H1 (cell line): ENCODE measurements at regions not wholly inside any gene's neighbourhood (a gene's known extent, or its start where the extent isn't known, plus 50 kb on each side); places are given as distances from the start of the nearest gene placed in this dataset.

Experiments used
- CTCF ChIA-PET: fragments of 300-600 bp; sonication (Branson Sonifier 250); formaldehyde crosslinking; loops from one replicate; lab custom pipeline; 2021; ENCODE audit not compliant: partially characterized antibody; lab: Charles Lee
- POLR2A ChIA-PET: fragments of 300-600 bp; sonication (Branson Sonifier 250); formaldehyde crosslinking; loops from one replicate; lab custom pipeline; 2021; ENCODE audit warnings: inconsistent platforms; ENCODE audit not compliant: partially characterized antibody; lab: Charles Lee
- DNase-seq, 2 experiments: peaks; one replicate each; pipeline versions ENCODE4 v3.0.0 to v3.0.0-alpha.2; 2010 to 2022; ENCODE audit warnings: low spot score in 2 of 2, low read depth in 1 of 2, mixed read lengths in 1 of 2
- FAIRE-seq: peaks from 2 replicates; lab custom pipeline; 2011; peaks lifted over from hg19 to GRCh38; lab: Jason Lieb, UNC
- H2AFZ ChIP-seq: 2 replicates; pipeline ENCODE4 v1.8.1; 2012; ENCODE audit warnings: low read length, inconsistent platforms
- H2AK5ac ChIP-seq: 2 replicates; pipeline ENCODE4 v1.6.1; 2013; ENCODE audit warnings: low read depth, low read length
- H2BK120ac ChIP-seq: replicated peaks from 2 replicates; pipeline ENCODE3; 2013; ENCODE audit warnings: low read depth, low read length, inconsistent platforms
- H2BK12ac ChIP-seq: 2 replicates; pipeline ENCODE4 v1.6.1; 2013; ENCODE audit warnings: low read depth, low read length
- H2BK15ac ChIP-seq: 2 replicates; pipeline ENCODE4 v1.6.1; 2013; ENCODE audit warnings: low read length
- H2BK20ac ChIP-seq: 2 replicates; pipeline ENCODE4 v1.6.1; 2013; ENCODE audit warnings: low read length
- H2BK5ac ChIP-seq: 2 replicates; pipeline ENCODE4 v1.6.1; 2013; ENCODE audit warnings: low read depth, low read length
- H3K14ac ChIP-seq: 2 replicates; pipeline ENCODE4 v1.6.1; 2013; ENCODE audit warnings: inconsistent platforms; ENCODE audit not compliant: insufficient read length
- H3K18ac ChIP-seq: 2 replicates; pipeline ENCODE4 v1.6.1; 2013; ENCODE audit warnings: low read length; ENCODE audit errors: extremely low read depth
- H3K23ac ChIP-seq: 2 replicates; pipeline ENCODE4 v1.6.1; 2013; ENCODE audit warnings: inconsistent platforms; ENCODE audit not compliant: insufficient read length
- H3K23me2 ChIP-seq: 2 replicates; pipeline ENCODE4 v1.6.1; 2013; ENCODE audit warnings: low read depth, low read length
- H3K27ac ChIP-seq: 2 replicates; pipeline ENCODE4 v1.6.1; 2011; ENCODE audit warnings: low read depth, low read length, inconsistent platforms
- H3K27me3 ChIP-seq, 4 experiments: replicated peaks in 1 of 4; 1 replicate in 1 of 4; 2 replicates in 3 of 4; pipeline versions ENCODE4 v1.6.1 to v1.8.1; 2011 to 2013; ENCODE audit warnings: low read length in 3 of 4, mild to moderate bottlenecking in 3 of 4, inconsistent platforms in 2 of 4, mixed read lengths in 2 of 4, moderate library complexity in 1 of 4; ENCODE audit not compliant: control insufficient read depth in 3 of 4, insufficient read depth in 3 of 4; ENCODE audit errors: extremely low read depth in 1 of 4
- H3K36me3 ChIP-seq, 4 experiments: 2 replicates each; pipeline versions ENCODE4 v1.6.1 to v1.8.1; 2011 to 2013; ENCODE audit warnings: mild to moderate bottlenecking in 4 of 4, low read length in 3 of 4, moderate library complexity in 2 of 4, control low read depth in 1 of 4, inconsistent platforms in 1 of 4; ENCODE audit not compliant: insufficient read depth in 4 of 4, control insufficient read depth in 2 of 4
- H3K4ac ChIP-seq: replicated peaks from 2 replicates; pipeline ENCODE3; 2013; ENCODE audit warnings: low read length, low read depth, mixed read lengths, inconsistent platforms; ENCODE audit not compliant: insufficient read length
- H3K4me1 ChIP-seq, 4 experiments: replicated peaks in 1 of 4; 1 replicate in 1 of 4; 2 replicates in 3 of 4; pipeline versions ENCODE4 v1.6.1 to v1.8.1; 2011 to 2013; ENCODE audit warnings: low read length in 3 of 4, inconsistent platforms in 2 of 4, mixed read lengths in 1 of 4; ENCODE audit not compliant: insufficient read depth in 4 of 4, control insufficient read depth in 3 of 4
- H3K4me2 ChIP-seq, 2 experiments: 2 replicates each; pipeline versions ENCODE4 v1.6.1 to v1.8.1; 2011 to 2013; ENCODE audit warnings: low read depth in 2 of 2, low read length in 2 of 2, control low read depth in 1 of 2, inconsistent platforms in 1 of 2, mild to moderate bottlenecking in 1 of 2; ENCODE audit not compliant: insufficient read depth in 1 of 2
- H3K4me3 ChIP-seq, 4 experiments: fragments of 200-600, 300-600 bp in 1 of 4; sonication (generic), shearing (Covaris generic), sonication (Bioruptor Twin) in 1 of 4; 2 replicates each; pipeline versions ENCODE4 v1.5.1 to v1.8.1; 2011 to 2016; ENCODE audit warnings: low read length in 4 of 4, low read depth in 3 of 4, control low read depth in 2 of 4, inconsistent platforms in 2 of 4, mild to moderate bottlenecking in 2 of 4, mixed read lengths in 1 of 4, moderate library complexity in 1 of 4; ENCODE audit not compliant: insufficient read depth in 2 of 4; ENCODE audit errors: extremely low read depth in 1 of 4
- H3K56ac ChIP-seq: replicated peaks from 2 replicates; pipeline ENCODE3; 2013; ENCODE audit warnings: low read depth, mild to moderate bottlenecking, mixed read lengths, low read length, inconsistent platforms; ENCODE audit not compliant: insufficient read length
- H3K79me1 ChIP-seq: 2 replicates; pipeline ENCODE4 v1.6.1; 2013; ENCODE audit warnings: low read depth, low read length, control low read depth
- H3K79me2 ChIP-seq, 2 experiments: 2 replicates each; pipeline versions ENCODE4 v1.6.1 to v1.8.1; 2012 to 2013; ENCODE audit warnings: low read length in 2 of 2, mild to moderate bottlenecking in 2 of 2, inconsistent platforms in 1 of 2; ENCODE audit not compliant: insufficient read depth in 2 of 2, control insufficient read depth in 1 of 2
- H3K9ac ChIP-seq, 4 experiments: replicated peaks in 1 of 4; 1 replicate in 1 of 4; 2 replicates in 3 of 4; pipeline versions ENCODE4 v1.6.1 to v1.8.1; 2011 to 2013; ENCODE audit warnings: low read depth in 3 of 4, low read length in 3 of 4, control low read depth in 2 of 4, mild to moderate bottlenecking in 2 of 4, moderate library complexity in 2 of 4, inconsistent platforms in 1 of 4; ENCODE audit errors: extremely low read depth in 1 of 4
- H3K9me3 ChIP-seq, 2 experiments: 2 replicates each; pipeline versions ENCODE4 v1.6.1 to v1.8.1; 2012 to 2013; ENCODE audit warnings: mild to moderate bottlenecking in 2 of 2, moderate library complexity in 2 of 2, control low read depth in 1 of 2, inconsistent platforms in 1 of 2, low read depth in 1 of 2, low read length in 1 of 2, mixed read lengths in 1 of 2; ENCODE audit not compliant: insufficient read depth in 2 of 2
- H4K20me1 ChIP-seq, 2 experiments: replicated peaks in 1 of 2; 2 replicates each; pipeline versions ENCODE3 to v1.8.1; 2011 to 2013; ENCODE audit warnings: inconsistent platforms in 2 of 2, low read length in 2 of 2, mild to moderate bottlenecking in 1 of 2; ENCODE audit not compliant: insufficient read depth in 2 of 2, control insufficient read depth in 1 of 2
- H4K5ac ChIP-seq: 2 replicates; pipeline ENCODE4 v1.6.1; 2013; ENCODE audit warnings: low read length, low read depth, mixed read lengths, inconsistent platforms; ENCODE audit not compliant: insufficient read length
- H4K8ac ChIP-seq: 2 replicates; pipeline ENCODE4 v1.8.0; 2013; ENCODE audit warnings: mild to moderate bottlenecking, moderate library complexity, low read length, inconsistent platforms; ENCODE audit not compliant: insufficient read depth; ENCODE audit errors: extremely low read depth
- H4K91ac ChIP-seq: replicated peaks from 2 replicates; pipeline ENCODE3; 2013; ENCODE audit warnings: low read length, mixed read lengths, inconsistent platforms; ENCODE audit not compliant: insufficient read length
- ATF2 ChIP-seq: IDR thresholded peaks from 2 replicates; pipeline ENCODE4 v1.6.1; 2012; ENCODE audit warnings: low read length, inconsistent platforms
- RBBP5 ChIP-seq: IDR thresholded peaks from 2 replicates; pipeline ENCODE4 v1.7.1; 2012; ENCODE audit warnings: low read depth, mild to moderate bottlenecking, inconsistent platforms, low read length, moderate library complexity, borderline replicate concordance
- ZNF274 ChIP-seq: IDR thresholded peaks from 2 replicates; pipeline ENCODE4 v1.7.0; 2012; ENCODE audit warnings: low read length, borderline replicate concordance; ENCODE audit errors: extremely low read depth
- WGBS, 2 experiments: shearing (Covaris generic) in 1 of 2; methylation state at CpG; one replicate each; pipeline versions ENCODE4 v1.1.6 to v1.1.7; 2013 to 2015; ENCODE audit warnings: low lambda C conversion rate in 2 of 2, mixed read lengths in 2 of 2, inconsistent platforms in 1 of 2, low coverage in 1 of 2, missing lambda C conversion rate in 1 of 2; ENCODE audit not compliant: insufficient replicate concordance in 2 of 2, insufficient coverage in 1 of 2, insufficient read length in 1 of 2; ENCODE audit errors: extremely low coverage in 1 of 2, missing lambda C conversion rate in 1 of 2; 5-methylcytosine and 5-hydroxymethylcytosine counted together
- TF ChIP-seq, protein P1 (sequence below): IDR thresholded peaks from 2 replicates; pipeline ENCODE4 v1.6.1; 2011; ENCODE audit warnings: low read depth, mild to moderate bottlenecking, low read length; ENCODE audit not compliant: insufficient read depth

GRCh38 chr7:64469673-64470072 is 93.2 kb downstream of the ZNF680 start:
- CTCF ChIA-PET, result no interaction called here
- Histone ChIP-seq H2AFZ (no peak overlapping the region), H4K8ac (no peak overlapping the region), H2BK20ac (no peak overlapping the region), H2BK120ac (no peak overlapping the region), H4K20me1 (no peaks in the 10 kb centered on the region), H3K27ac (no peak overlapping the region), H2BK15ac (no peak overlapping the region), H3K56ac (no peak overlapping the region), H3K9ac (no peak overlapping the region), H3K27me3 (no peaks in the 10 kb centered on the region), H3K14ac (no peak overlapping the region), H2BK5ac (no peak overlapping the region), H2BK12ac (no peak overlapping the region), H3K4me3 (no peak overlapping the region), H3K23me2 (no peaks in the 10 kb centered on the region), H4K91ac (no peak overlapping the region), H3K79me2 (no peaks in the 10 kb centered on the region), H3K23ac (no peak overlapping the region), H3K18ac (no peak overlapping the region), H4K5ac (no peak overlapping the region), H3K79me1 (no peaks in the 10 kb centered on the region), H2AK5ac (no peak overlapping the region), H3K4me2 (no peak overlapping the region), H3K4ac (no peak overlapping the region)
- no peak for FAIRE-seq
- no peak for DNase-seq
- 74% methylated on average over 1 of the region's 1 CpG; no CpG with 5 or more reads in 1 of the 2 experiments for WGBS, 2 experiments
- TF ChIP-seq ZNF274, result peak; percentile 57; the same call in 1 of the 2 replicates
- no peak for TF ChIP-seq RBBP5
- TF ChIP-seq, protein P1, sequence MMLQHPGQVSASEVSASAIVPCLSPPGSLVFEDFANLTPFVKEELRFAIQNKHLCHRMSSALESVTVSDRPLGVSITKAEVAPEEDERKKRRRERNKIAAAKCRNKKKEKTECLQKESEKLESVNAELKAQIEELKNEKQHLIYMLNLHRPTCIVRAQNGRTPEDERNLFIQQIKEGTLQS, result no peak
- TF ChIP-seq ATF2, result no peak
- TF ChIP-seq, all 59 proteins: peak for 1
- Histone ChIP-seq H3K36me3 (no peaks in the 10 kb centered on the region), H3K9me3 (peaks cover 35 to 53% of the 10 kb centered on the region in 2 experiments), H3K4me1 (no peaks in the 10 kb centered on the region)
- POLR2A ChIA-PET, result no interaction called here
